ENCODE measurements at regions not wholly inside any gene's neighbourhood (a gene's known extent, or its start where the extent isn't known, plus 50 kb on each side); places are given as distances from the start of the nearest gene placed in this dataset.

DNA sequence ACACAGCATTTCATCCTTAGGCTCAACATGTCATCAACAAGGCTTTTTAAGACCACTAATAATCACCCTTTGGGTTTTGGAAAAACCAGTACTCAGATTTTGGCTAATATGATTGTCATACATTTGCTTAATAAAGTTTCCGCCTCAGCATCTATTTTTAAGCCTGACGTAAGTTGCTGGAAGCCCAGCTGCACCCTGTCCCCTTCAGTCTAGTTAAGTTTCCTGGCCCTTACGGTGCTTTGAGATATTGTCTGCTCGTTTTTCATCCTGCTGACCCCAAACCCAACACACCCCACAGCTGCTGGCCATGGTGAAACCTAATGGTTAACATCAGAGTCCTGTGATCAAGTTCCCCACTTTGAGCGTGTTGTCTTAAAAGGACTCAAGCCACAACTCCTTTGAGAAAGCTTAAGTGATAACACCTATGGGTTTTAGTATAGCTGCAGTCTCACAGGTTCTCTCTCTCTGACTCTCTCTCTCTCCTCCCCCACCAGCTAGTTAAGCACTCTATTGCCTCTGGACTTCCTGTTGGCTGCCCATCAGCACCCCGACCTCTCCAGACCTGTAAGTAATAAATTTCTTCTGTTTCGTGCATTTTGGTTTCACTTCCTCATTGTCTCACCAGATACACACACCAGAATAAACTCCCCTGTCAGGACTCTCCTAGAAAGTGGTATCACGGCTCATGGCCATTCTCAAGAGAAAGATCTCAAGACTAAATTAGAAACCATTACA is 802.0 kb downstream of the C6orf118 start:
- TF ChIP-seq, protein P1, sequence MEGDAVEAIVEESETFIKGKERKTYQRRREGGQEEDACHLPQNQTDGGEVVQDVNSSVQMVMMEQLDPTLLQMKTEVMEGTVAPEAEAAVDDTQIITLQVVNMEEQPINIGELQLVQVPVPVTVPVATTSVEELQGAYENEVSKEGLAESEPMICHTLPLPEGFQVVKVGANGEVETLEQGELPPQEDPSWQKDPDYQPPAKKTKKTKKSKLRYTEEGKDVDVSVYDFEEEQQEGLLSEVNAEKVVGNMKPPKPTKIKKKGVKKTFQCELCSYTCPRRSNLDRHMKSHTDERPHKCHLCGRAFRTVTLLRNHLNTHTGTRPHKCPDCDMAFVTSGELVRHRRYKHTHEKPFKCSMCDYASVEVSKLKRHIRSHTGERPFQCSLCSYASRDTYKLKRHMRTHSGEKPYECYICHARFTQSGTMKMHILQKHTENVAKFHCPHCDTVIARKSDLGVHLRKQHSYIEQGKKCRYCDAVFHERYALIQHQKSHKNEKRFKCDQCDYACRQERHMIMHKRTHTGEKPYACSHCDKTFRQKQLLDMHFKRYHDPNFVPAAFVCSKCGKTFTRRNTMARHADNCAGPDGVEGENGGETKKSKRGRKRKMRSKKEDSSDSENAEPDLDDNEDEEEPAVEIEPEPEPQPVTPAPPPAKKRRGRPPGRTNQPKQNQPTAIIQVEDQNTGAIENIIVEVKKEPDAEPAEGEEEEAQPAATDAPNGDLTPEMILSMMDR (IDR thresholded peaks at IDR 0.05; ENCODE audit: low read length, missing control alignments) = no peak
- no peak for DNase-seq (ENCODE audit: low read depth)
- no peak overlapping the region for H3K4me3 ChIP-seq (replicated peaks; ENCODE audit: low read depth, low read length)

- no peak overlapping the region for H3K4me3 ChIP-seq (replicated peaks; ENCODE audit: low read depth, low read length)
- no peak for DNase-seq (ENCODE audit: low read depth)
- TF ChIP-seq, protein P1 (IDR thresholded peaks at IDR 0.05; ENCODE audit: low read length, missing control alignments) = no peak
Observed at GRCh38 chr6:164505425-164505824, 804.0 kb downstream of the C6orf118 start.

DNA sequence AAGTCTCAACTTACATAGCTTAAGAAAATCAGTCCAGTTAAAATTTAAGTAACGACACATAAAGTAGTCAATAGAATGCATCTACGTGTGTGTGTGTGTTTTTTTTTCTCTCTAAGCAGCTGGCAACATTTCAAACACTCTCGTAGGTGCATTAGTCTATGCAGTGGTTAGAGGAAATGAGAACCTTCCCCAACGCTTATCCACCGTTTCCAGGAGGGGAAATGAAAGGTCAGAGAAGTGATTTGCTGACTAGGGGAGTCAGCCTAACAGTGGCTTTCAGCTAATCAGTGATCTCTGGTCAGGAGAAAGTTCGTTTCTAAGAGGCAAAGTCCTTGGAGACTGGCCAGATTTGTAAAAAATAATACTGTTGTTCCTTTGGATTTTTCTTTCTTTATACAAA is 806.6 kb downstream of the C6orf118 start:
- H3K4me3 ChIP-seq (replicated peaks; ENCODE audit: low read depth, low read length) = no peak overlapping the region
- TF ChIP-seq, protein P1 (IDR thresholded peaks at IDR 0.05; ENCODE audit: low read length, missing control alignments) = no peak
- no peak for DNase-seq (ENCODE audit: low read depth)

DNA sequence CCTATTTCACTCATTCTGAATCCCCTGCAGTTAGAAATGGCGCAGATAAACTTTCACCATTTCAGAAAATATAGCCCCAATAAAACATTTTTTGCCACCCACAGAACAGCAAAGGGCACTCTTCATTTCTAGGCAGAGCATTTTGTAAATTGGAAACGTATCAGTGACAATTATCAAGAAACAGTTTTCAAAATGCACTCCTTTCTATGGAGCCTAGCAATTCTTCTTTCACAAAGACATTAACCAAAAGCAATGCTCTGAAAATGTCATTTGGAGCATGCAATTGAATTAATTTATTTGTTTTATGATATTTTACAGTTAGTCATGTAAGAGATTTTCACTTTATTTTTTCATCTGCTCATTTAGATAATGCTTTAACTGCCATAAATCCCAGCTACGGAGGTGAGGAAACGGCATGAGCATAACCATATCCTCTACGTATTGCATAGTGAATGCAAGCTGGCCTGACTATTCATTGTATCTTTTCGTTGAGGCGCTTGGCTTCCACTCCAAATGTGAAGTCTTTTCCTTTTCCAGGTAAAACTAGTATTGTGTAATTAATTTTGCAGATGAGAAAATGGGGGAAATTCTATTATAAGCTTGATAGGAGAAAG is 813.4 kb downstream of the C6orf118 start:
- DNase-seq (ENCODE audit: low read depth) = no peak
- TF ChIP-seq, protein P1 (IDR thresholded peaks at IDR 0.05; ENCODE audit: low read length, missing control alignments) = no peak
- H3K4me3 ChIP-seq (replicated peaks; ENCODE audit: low read depth, low read length) = no peak overlapping the region

- H3K4me3 ChIP-seq (replicated peaks; ENCODE audit: low read depth, low read length) = no peak overlapping the region
- DNase-seq (ENCODE audit: low read depth) = no peak
- TF ChIP-seq, protein P1 (IDR thresholded peaks at IDR 0.05; ENCODE audit: low read length, missing control alignments) = no peak
Observed at GRCh38 chr6:164478426-164478825, 831.0 kb downstream of the C6orf118 start.

DNA sequence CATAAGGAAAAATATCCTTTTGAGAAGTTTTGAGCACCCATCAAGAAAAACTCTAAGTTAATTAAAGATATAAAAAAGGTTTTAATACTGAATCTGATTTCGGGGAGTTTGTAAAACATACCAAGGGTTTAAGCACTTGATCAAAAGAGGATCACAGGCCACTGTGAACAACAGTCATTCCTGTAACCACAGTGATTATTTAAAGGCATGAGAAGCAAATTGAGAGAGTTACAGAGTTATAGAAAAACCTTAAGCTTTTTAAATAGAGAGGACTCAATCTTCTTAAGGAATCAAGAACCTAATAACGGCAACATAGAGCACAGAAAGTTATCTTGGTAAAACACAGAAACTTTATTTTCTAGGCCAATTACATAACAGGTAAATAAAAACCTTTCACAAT is 831.6 kb downstream of the C6orf118 start:
- no peak overlapping the region for H3K4me3 ChIP-seq (replicated peaks; ENCODE audit: low read depth, low read length)
- DNase-seq (ENCODE audit: low read depth) = no peak
- TF ChIP-seq, protein P1 (IDR thresholded peaks at IDR 0.05; ENCODE audit: low read length, missing control alignments) = no peak

DNA sequence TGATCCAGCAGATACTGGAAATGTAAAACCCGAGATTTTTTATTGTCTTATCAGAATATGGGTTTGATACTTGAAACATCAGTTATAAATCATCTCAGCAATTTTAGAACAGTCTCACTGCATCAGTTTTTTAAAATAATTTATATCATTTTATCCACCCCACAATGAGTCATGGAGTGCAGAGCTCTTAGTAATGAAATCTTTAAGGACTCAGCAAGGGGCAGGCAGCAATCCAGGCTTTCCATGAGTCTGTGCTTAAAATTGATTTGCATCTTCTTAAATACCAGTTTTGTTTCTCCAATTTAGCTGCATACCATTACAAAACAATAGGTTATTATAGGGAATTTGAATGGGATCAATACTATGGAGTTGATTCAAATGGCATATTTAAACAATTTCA is 832.3 kb downstream of the C6orf118 start:
- no peak overlapping the region for H3K4me3 ChIP-seq (replicated peaks; ENCODE audit: low read depth, low read length)
- no peak for DNase-seq (ENCODE audit: low read depth)
- TF ChIP-seq, protein P1 (IDR thresholded peaks at IDR 0.05; ENCODE audit: low read length, missing control alignments) = no peak
